ENCODE measurements at regions not wholly inside any gene's neighbourhood (a gene's known extent, or its start where the extent isn't known, plus 50 kb on each side); places are given as distances from the start of the nearest gene placed in this dataset.

DNA sequence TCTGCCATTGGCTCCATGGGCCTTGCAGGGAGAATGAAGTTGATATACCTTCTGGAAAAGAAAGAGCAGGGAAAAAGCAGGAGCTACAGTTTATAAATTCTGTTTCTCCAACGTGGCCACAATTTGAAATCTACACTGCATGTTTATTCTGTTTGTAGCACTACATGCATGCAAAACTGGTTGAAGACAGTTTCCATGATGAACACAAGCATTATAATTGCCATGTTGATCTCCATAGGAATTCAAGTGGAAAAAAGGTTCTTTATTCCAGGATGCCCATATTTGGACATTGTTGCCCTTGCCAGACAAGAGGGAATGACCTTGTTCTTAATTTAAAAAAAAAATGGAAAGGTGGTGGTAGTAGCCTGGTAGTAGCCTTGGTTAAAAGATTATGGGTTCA lies 69.2 kb upstream of the PALM2AKAP2 start:
- TF ChIP-seq EP300 (IDR thresholded peaks at IDR 0.05) (no peak), ZSCAN20 (CRISPR knock-in tag; IDR thresholded peaks at IDR 0.05) (no peak)
- TF ChIP-seq, protein P1, sequence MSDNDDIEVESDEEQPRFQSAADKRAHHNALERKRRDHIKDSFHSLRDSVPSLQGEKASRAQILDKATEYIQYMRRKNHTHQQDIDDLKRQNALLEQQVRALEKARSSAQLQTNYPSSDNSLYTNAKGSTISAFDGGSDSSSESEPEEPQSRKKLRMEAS (IDR thresholded peaks at IDR 0.05) = no peak
